ENCODE measurements at regions not wholly inside any gene's neighbourhood (a gene's known extent, or its start where the extent isn't known, plus 50 kb on each side); places are given as distances from the start of the nearest gene placed in this dataset.

DNA sequence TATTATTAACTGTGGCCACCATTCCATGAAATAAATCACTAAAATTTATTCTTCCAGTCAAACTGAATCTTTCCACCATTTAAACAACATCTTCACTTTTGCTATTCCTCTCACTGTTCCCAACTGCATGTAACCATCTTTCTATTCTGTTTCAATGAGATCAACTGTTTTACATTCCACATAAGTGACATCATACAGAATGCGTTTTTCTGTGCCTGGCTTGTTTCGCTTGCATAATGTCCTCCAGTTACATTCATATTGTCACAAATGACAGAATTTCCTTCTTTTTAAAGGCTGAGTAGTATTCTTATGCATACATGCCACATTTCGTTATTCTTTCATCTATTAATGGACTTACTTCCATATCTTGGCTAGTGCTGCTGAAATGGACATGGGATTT is 738.2 kb downstream of the SEMA5A start:
- Histone ChIP-seq H3K4me2 (ENCODE audit: low read length) (no peak overlapping the region), H3K79me2 (no peaks in the 10 kb centered on the region), H2AFZ (no peak overlapping the region), H3K4me1 (no peaks in the 10 kb centered on the region), H3K9me3 (ENCODE audit: control insufficient read depth, low read length) (no peaks in the 10 kb centered on the region), H3K9ac (no peak overlapping the region), H3K36me3 (ENCODE audit: control insufficient read depth, insufficient read depth, low read length) (no peaks in the 10 kb centered on the region), H3K4me3 (ENCODE audit: low read depth, low read length) (no peak overlapping the region), H3K27ac (no peak overlapping the region), H3K27me3 (ENCODE audit: control insufficient read depth, insufficient read depth, low read length) (no peaks in the 10 kb centered on the region)
- TF ChIP-seq CTCF (IDR thresholded peaks at IDR 0.05), result no peak

- Histone ChIP-seq H3K4me3 (ENCODE audit: low read depth, low read length) (no peak overlapping the region), H3K36me3 (ENCODE audit: control insufficient read depth, insufficient read depth, low read length) (no peaks in the 10 kb centered on the region), H2AFZ (no peak overlapping the region), H3K27ac (no peak overlapping the region), H3K4me1 (no peaks in the 10 kb centered on the region), H3K9me3 (ENCODE audit: control insufficient read depth, low read length) (no peaks in the 10 kb centered on the region), H3K4me2 (ENCODE audit: low read length) (no peak overlapping the region), H3K9ac (no peak overlapping the region), H3K79me2 (no peaks in the 10 kb centered on the region), H3K27me3 (ENCODE audit: control insufficient read depth, insufficient read depth, low read length) (no peaks in the 10 kb centered on the region)
- no peak for TF ChIP-seq CTCF (IDR thresholded peaks at IDR 0.05)
Observed at GRCh38 chr5:8811581-8811980, 734.3 kb downstream of the SEMA5A start.

- Histone ChIP-seq H3K4me1 (no peaks in the 10 kb centered on the region), H3K36me3 (ENCODE audit: control insufficient read depth, insufficient read depth, low read length) (no peaks in the 10 kb centered on the region), H3K27ac (no peak overlapping the region), H3K9me3 (ENCODE audit: control insufficient read depth, low read length) (no peaks in the 10 kb centered on the region), H3K79me2 (no peaks in the 10 kb centered on the region), H3K4me3 (ENCODE audit: low read depth, low read length) (no peak overlapping the region), H2AFZ (no peak overlapping the region), H3K27me3 (ENCODE audit: control insufficient read depth, insufficient read depth, low read length) (no peaks in the 10 kb centered on the region), H3K9ac (no peak overlapping the region), H3K4me2 (ENCODE audit: low read length) (no peak overlapping the region)
- TF ChIP-seq CTCF (IDR thresholded peaks at IDR 0.05), result no peak
Observed at GRCh38 chr5:8813180-8813579, 732.7 kb downstream of the SEMA5A start.

DNA sequence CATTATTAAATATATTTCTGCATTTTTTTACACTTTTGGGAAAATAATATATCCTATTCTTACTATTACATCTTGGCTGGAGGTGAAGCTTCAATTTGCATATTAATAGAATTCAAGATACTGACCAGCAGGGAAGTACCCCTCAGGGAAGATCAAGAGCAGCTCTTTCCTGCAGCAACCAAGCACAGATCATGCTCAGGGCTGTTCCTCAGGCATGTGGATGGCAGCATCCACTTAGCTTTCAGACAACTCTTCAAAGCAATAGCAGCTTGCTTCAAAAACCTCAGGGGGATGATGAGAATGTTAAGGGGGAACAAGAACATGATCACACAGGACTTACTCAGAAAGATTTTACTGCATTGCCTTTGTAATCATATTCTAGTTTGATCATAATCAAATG is 731.8 kb downstream of the SEMA5A start:
- no peak overlapping the region for H3K9ac ChIP-seq
- H3K79me2 ChIP-seq, result no peaks in the 10 kb centered on the region
- H3K4me2 ChIP-seq (ENCODE audit: low read length), result no peak overlapping the region
- no peaks in the 10 kb centered on the region for H3K9me3 ChIP-seq (ENCODE audit: control insufficient read depth, low read length)
- no peak overlapping the region for H3K4me3 ChIP-seq (ENCODE audit: low read depth, low read length)
- H3K36me3 ChIP-seq (ENCODE audit: control insufficient read depth, insufficient read depth, low read length), result no peaks in the 10 kb centered on the region
- no peaks in the 10 kb centered on the region for H3K27me3 ChIP-seq (ENCODE audit: control insufficient read depth, insufficient read depth, low read length)
- TF ChIP-seq CTCF (IDR thresholded peaks at IDR 0.05), result no peak
- no peaks in the 10 kb centered on the region for H3K4me1 ChIP-seq
- no peak overlapping the region for H2AFZ ChIP-seq
- H3K27ac ChIP-seq, result no peak overlapping the region

- no peak overlapping the region for H3K9ac ChIP-seq
- no peaks in the 10 kb centered on the region for H3K36me3 ChIP-seq (ENCODE audit: control insufficient read depth, insufficient read depth, low read length)
- H3K27ac ChIP-seq, result no peak overlapping the region
- no peak overlapping the region for H3K4me2 ChIP-seq (ENCODE audit: low read length)
- no peaks in the 10 kb centered on the region for H3K4me1 ChIP-seq
- no peak for TF ChIP-seq CTCF (IDR thresholded peaks at IDR 0.05)
- H3K9me3 ChIP-seq (ENCODE audit: control insufficient read depth, low read length), result no peaks in the 10 kb centered on the region
- no peaks in the 10 kb centered on the region for H3K27me3 ChIP-seq (ENCODE audit: control insufficient read depth, insufficient read depth, low read length)
- H2AFZ ChIP-seq, result no peak overlapping the region
- no peaks in the 10 kb centered on the region for H3K79me2 ChIP-seq
- no peak overlapping the region for H3K4me3 ChIP-seq (ENCODE audit: low read depth, low read length)
Observed at GRCh38 chr5:8824371-8824770, 721.5 kb downstream of the SEMA5A start.

All from parathyroid adenoma (tissue), 2 donors.